Endothelial cell of umbilical vein (primary cell): ENCODE measurements at regions not wholly inside any gene's neighbourhood (a gene's known extent, or its start where the extent isn't known, plus 50 kb on each side); places are given as distances from the start of the nearest gene placed in this dataset.

ENCODE experiments used
- BruUV-seq: library from RNA; stranded (reverse); fragments of 400-500 nt; replicated peaks from 2 replicates; lab custom pipeline; 2021; lab: Mats Ljungman, UMichigan
- CTCF ChIA-PET: fragments of 300-600, 350-600 bp; sonication (Branson Sonifier 250); formaldehyde crosslinking; loops from one replicate; lab custom pipeline; 2021; ENCODE audit warnings: antibody characterized with exemption, inconsistent platforms; lab: Charles Lee
- POLR2A ChIA-PET: fragments of 300-600, 350-600 bp; sonication (Branson Sonifier 250); formaldehyde crosslinking; loops from one replicate; lab custom pipeline; 2021; ENCODE audit warnings: antibody characterized with exemption, inconsistent platforms; lab: Charles Lee
- DNase-seq: peaks from one replicate; pipeline ENCODE4 v3.0.0-alpha.2; 2011; ENCODE audit warnings: low read depth, low spot score
- FAIRE-seq: peaks from 2 replicates; lab custom pipeline; 2011; peaks lifted over from hg19 to GRCh38; lab: Jason Lieb, UNC
- H2AFZ ChIP-seq: 2 replicates; pipeline ENCODE4 v1.6.0; 2012; ENCODE audit warnings: low read depth, low read length, control low read depth, inconsistent platforms
- H3K27ac ChIP-seq: 2 replicates; pipeline ENCODE4 v1.5.1; 2011; ENCODE audit warnings: low read depth, mild to moderate bottlenecking, control low read depth, low read length, moderate library complexity; ENCODE audit not compliant: insufficient read depth
- H3K27me3 ChIP-seq, 2 experiments: 2 replicates each; pipeline versions ENCODE4 v1.6.0 to v1.6.1; 2011; ENCODE audit warnings: low read length in 2 of 2, mixed read lengths in 1 of 2; ENCODE audit not compliant: control insufficient read depth in 2 of 2, insufficient read depth in 2 of 2
- H3K36me3 ChIP-seq, 2 experiments: 2 replicates in 1 of 2; 3 replicates in 1 of 2; pipeline ENCODE4 v1.5.1; 2011; ENCODE audit warnings: low read length in 2 of 2, mild to moderate bottlenecking in 1 of 2, moderate library complexity in 1 of 2; ENCODE audit not compliant: control insufficient read depth in 2 of 2, insufficient read depth in 2 of 2; ENCODE audit errors: extremely low read depth in 1 of 2
- H3K4me1 ChIP-seq: 3 replicates; pipeline ENCODE4 v1.5.1; 2011; ENCODE audit warnings: mild to moderate bottlenecking, low read length; ENCODE audit not compliant: control insufficient read depth, insufficient read depth; ENCODE audit errors: extremely low read depth
- H3K4me2 ChIP-seq: 2 replicates; pipeline ENCODE4 v1.6.1; 2011; ENCODE audit warnings: low read length, control low read depth, mixed read lengths; ENCODE audit not compliant: insufficient read depth
- H3K4me3 ChIP-seq, 3 experiments: fragments of 200-600 bp in 1 of 3; sonication (generic), shearing (Covaris generic) in 1 of 3; replicated peaks in 1 of 3; 2 replicates each; pipeline ENCODE4 v1.5.1; 2011 to 2016; ENCODE audit warnings: control low read depth in 3 of 3, low read length in 3 of 3, mild to moderate bottlenecking in 2 of 3, inconsistent platforms in 1 of 3, low read depth in 1 of 3, moderate library complexity in 1 of 3; ENCODE audit not compliant: insufficient read depth in 1 of 3
- H3K79me2 ChIP-seq: 2 replicates; pipeline ENCODE4 v1.6.0; 2012; ENCODE audit warnings: low read length, inconsistent platforms; ENCODE audit not compliant: control insufficient read depth, insufficient read depth
- H3K9ac ChIP-seq: replicated peaks from 2 replicates; pipeline ENCODE3; 2011; ENCODE audit warnings: low read length, control low read depth; ENCODE audit not compliant: insufficient read depth; ENCODE audit errors: extremely low read depth
- H3K9me1 ChIP-seq: replicated peaks from 3 replicates; pipeline ENCODE4 v1.6.0; 2011; ENCODE audit warnings: mild to moderate bottlenecking, low read length; ENCODE audit not compliant: control insufficient read depth, insufficient read depth; ENCODE audit errors: extremely low read depth
- H3K9me3 ChIP-seq: replicated peaks from 2 replicates; pipeline ENCODE4 v1.5.1; 2012; ENCODE audit warnings: low read length, inconsistent platforms; ENCODE audit not compliant: control insufficient read depth, insufficient read depth
- H4K20me1 ChIP-seq: replicated peaks from 2 replicates; pipeline ENCODE3; 2011; ENCODE audit warnings: mild to moderate bottlenecking, low read length; ENCODE audit not compliant: control insufficient read depth, insufficient read depth; ENCODE audit errors: extremely low read depth
- CTCF ChIP-seq, 2 donors: IDR thresholded peaks; 1 replicate in 1 of 2; 2 replicates in 1 of 2; pipeline ENCODE4 v1.5.1; 2011; ENCODE audit warnings: low read length in 2 of 2, mild to moderate bottlenecking in 2 of 2, moderate library complexity in 2 of 2, control low read depth in 1 of 2, inconsistent platforms in 1 of 2, low read depth in 1 of 2; ENCODE audit not compliant: insufficient read depth in 1 of 2; ENCODE audit errors: extremely low read depth in 1 of 2
- EZH2 ChIP-seq: IDR thresholded peaks from 2 replicates; pipeline ENCODE4 v1.6.1; 2012; ENCODE audit warnings: borderline replicate concordance, low read depth, mild to moderate bottlenecking, moderate library complexity, low read length, inconsistent platforms; ENCODE audit not compliant: severe bottlenecking
- FOS ChIP-seq: IDR thresholded peaks from 2 replicates; pipeline ENCODE4 v1.6.1; 2011; ENCODE audit warnings: mild to moderate bottlenecking, low read length, moderate library complexity, borderline replicate concordance; ENCODE audit not compliant: insufficient read depth
- GATA2 ChIP-seq: IDR thresholded peaks from 2 replicates; pipeline ENCODE4 v1.7.0; 2011; ENCODE audit warnings: low read depth, mild to moderate bottlenecking, moderate library complexity, mixed read lengths, low read length; ENCODE audit not compliant: insufficient read length, insufficient read depth
- JUN ChIP-seq: IDR thresholded peaks from 2 replicates; pipeline ENCODE4 v1.6.1; 2011; ENCODE audit warnings: borderline replicate concordance, low read depth; ENCODE audit not compliant: insufficient read length, insufficient read depth
- MAX ChIP-seq: IDR thresholded peaks from 2 replicates; pipeline ENCODE4 v1.6.1; 2011; ENCODE audit not compliant: insufficient read depth, insufficient read length
- POLR2A ChIP-seq: IDR thresholded peaks from 2 replicates; pipeline ENCODE4 v1.6.1; 2012; ENCODE audit warnings: low read depth, mild to moderate bottlenecking, control low read depth, low read length
- POLR2AphosphoS5 ChIP-seq: IDR thresholded peaks from 2 replicates; pipeline ENCODE4 v1.6.1; 2012; ENCODE audit warnings: low read depth, mild to moderate bottlenecking, control low read depth, low read length, moderate library complexity; ENCODE audit not compliant: insufficient read depth
- dilution Hi-C: fragments of 300-500 bp; cut with MboI; formaldehyde crosslinking; loops from one replicate; pipeline ENCODE4 v1.15.0; 2019; ENCODE audit warnings: low sequenced_read_pairs; ENCODE audit not compliant: extremely low pct_ligation_motif_present
- intact Hi-C: fragments of 100-400 bp; cut with micrococcal nuclease; formaldehyde crosslinking; loops from one replicate; pipeline ENCODE4 v1.10.0; 2022

- intact Hi-C loops: loop anchor here (2.0 to 5.0 kb wide), 3 partner anchors 154 to 824 kb away; no protein-coding TSS in a partner anchor
- TF ChIP-seq MAX (no peak), POLR2A (no peak), CTCF (IDR thresholded peaks at IDR 0.05; ENCODE audit: extremely low read depth in 1 of 2, insufficient read depth in 1 of 2, low read depth in 1 of 2, low read length in 2 of 2) (no peak), EZH2 (no peak), POLR2AphosphoS5 (no peak), JUN (no peak), GATA2 (no peak), FOS (no peak)
- Histone ChIP-seq H3K4me3 (no peak overlapping the region), H2AFZ (no peak overlapping the region), H3K9me1 (no peaks in the 10 kb centered on the region), H3K4me1 (peaks cover 8% of the 10 kb centered on the region), H3K27ac (no peak overlapping the region), H3K9me3 (no peaks in the 10 kb centered on the region), H3K79me2 (no peaks in the 10 kb centered on the region), H3K4me2 (no peak overlapping the region), H4K20me1 (no peaks in the 10 kb centered on the region), H3K9ac (no peak overlapping the region), H3K27me3 (no peaks in the 10 kb centered on the region), H3K36me3 (no peaks in the 10 kb centered on the region)
- no peak for DNase-seq
- ChIA-PET CTCF (interaction anchor here (1.1 to 3.1 kb wide), 10 partner anchors 17 to 1265 kb away, joined by 3 to 154 read pairs (median 6); partner anchors contain the start of gene BTG1), POLR2A (interaction anchor here (0.6 to 3.6 kb wide), 2 partner anchors 762 to 1187 kb away, joined by 3 to 69 read pairs; partner anchors contain the start of gene BTG1)
- BruUV-seq: no TSS peak
- dilution Hi-C loops: no loop called here
- no peak for FAIRE-seq
Measured at GRCh38 chr12:91383099-91383498, 200.5 kb upstream of the DCN start.
